Breast epithelium (tissue), 4 donors: ENCODE measurements at regions not wholly inside any gene's neighbourhood (a gene's known extent, or its start where the extent isn't known, plus 50 kb on each side); places are given as distances from the start of the nearest gene placed in this dataset.
"Not testable (repeated sequence)": the region's sequence is repeated elsewhere in the genome, so short reads cannot be mapped to it uniquely, and the experiment has no call there.

Source experiments
- DNase-seq, 2 donors: peaks; one replicate each; pipeline ENCODE4 v3.0.0-alpha.2; 2019; ENCODE audit warnings: low spot score in 2 of 2
- H3K27ac ChIP-seq, 2 donors: fragments of 200-600 bp; sonication (generic) in 1 of 2; one replicate each; pipeline ENCODE4 v1.5.1; 2016 to 2019; ENCODE audit warnings: mild to moderate bottlenecking in 1 of 2
- H3K27me3 ChIP-seq, 2 donors: fragments of 200-600 bp; sonication (generic) in 1 of 2; one replicate each; pipeline versions ENCODE4 v1.5.1 to v1.6.0; 2017 to 2019; ENCODE audit warnings: control low read depth in 1 of 2, mild to moderate bottlenecking in 1 of 2
- H3K36me3 ChIP-seq: fragments of 200-600 bp; one replicate; pipeline ENCODE4 v1.5.1; 2019
- H3K4me1 ChIP-seq, 2 donors: fragments of 200-600 bp; sonication (generic); one replicate each; pipeline ENCODE4 v1.5.1; 2016 to 2019; ENCODE audit warnings: control low read depth in 1 of 2
- H3K4me3 ChIP-seq, 3 donors: fragments of 200-600 bp; sonication (generic); 1 replicate in 2 of 3; 2 replicates in 1 of 3; pipeline ENCODE4 v1.5.1; 2016 to 2019; ENCODE audit warnings: mild to moderate bottlenecking in 3 of 3, moderate library complexity in 2 of 3
- H3K9me3 ChIP-seq, 2 donors: fragments of 200-600 bp; sonication (generic) in 1 of 2; one replicate each; pipeline ENCODE4 v1.5.1; 2016 to 2019; ENCODE audit warnings: control low read depth in 1 of 2
- CTCF ChIP-seq, 3 donors: fragments of 450-650 bp; IDR thresholded peaks; one replicate each; pipeline ENCODE4 v1.5.1; 2016 to 2017; ENCODE audit warnings: antibody characterized with exemption in 3 of 3, mild to moderate bottlenecking in 3 of 3, moderate library complexity in 3 of 3
- POLR2A ChIP-seq: fragments of 450-650 bp; IDR thresholded peaks from one replicate; pipeline ENCODE4 v1.6.1; 2016; ENCODE audit warnings: antibody characterized with exemption, mild to moderate bottlenecking, moderate library complexity
- POLR2AphosphoS5 ChIP-seq, 3 donors: sonication (generic); formaldehyde crosslinking; IDR thresholded peaks; one replicate each; pipeline ENCODE4 v1.6.1; 2017; ENCODE audit warnings: antibody characterized with exemption in 3 of 3
- intact Hi-C: fragments of 100-400 bp; cut with DNase I; formaldehyde crosslinking; loops from one replicate; pipeline ENCODE4 v1.15.1; 2023; ENCODE audit warnings: low total_unique reads

- TF ChIP-seq POLR2A: no peak
- TF ChIP-seq CTCF (IDR thresholded peaks at IDR 0.05): no peak
- no peak for TF ChIP-seq POLR2AphosphoS5 (IDR thresholded peaks at IDR 0.05)
- no peak overlapping the region for H3K27ac ChIP-seq
- H3K36me3 ChIP-seq: no peaks in the 10 kb centered on the region
- no peak overlapping the region for H3K4me3 ChIP-seq
- peaks cover 5 to 10% of the 10 kb centered on the region in 2 donors for H3K9me3 ChIP-seq
- no peaks in the 10 kb centered on the region for H3K27me3 ChIP-seq
- H3K4me1 ChIP-seq: no peaks in the 10 kb centered on the region
- no peak for DNase-seq
- intact Hi-C loops: no loop called here
Observed at GRCh38 chr4:179678093-179678814, 2236.0 kb upstream of the AGA start.

GRCh38 chr4:179683661-179684060 is 2241.4 kb upstream of the AGA start:
- H3K4me1 ChIP-seq, H3K27me3 ChIP-seq, DNase-seq, H3K27ac ChIP-seq, H3K4me3 ChIP-seq, H3K9me3 ChIP-seq, intact Hi-C loops, H3K36me3 ChIP-seq: not testable (repeated sequence)

GRCh38 chr4:179692222-179692621 is 2250.0 kb upstream of the AGA start:
- no peaks in the 10 kb centered on the region for H3K4me1 ChIP-seq
- H3K9me3 ChIP-seq: no peaks in the 10 kb centered on the region
- no peaks in the 10 kb centered on the region for H3K27me3 ChIP-seq
- no peaks in the 10 kb centered on the region for H3K36me3 ChIP-seq
- H3K4me3 ChIP-seq: no peak overlapping the region
- no peak for TF ChIP-seq POLR2A
- TF ChIP-seq POLR2AphosphoS5 (IDR thresholded peaks at IDR 0.05): no peak
- no peak for TF ChIP-seq CTCF (IDR thresholded peaks at IDR 0.05)
- H3K27ac ChIP-seq: no peak overlapping the region
- no peak for DNase-seq
- intact Hi-C loops: no loop called here

GRCh38 chr4:179695175-179695574 is 2252.9 kb upstream of the AGA start:
- no peaks in the 10 kb centered on the region for H3K36me3 ChIP-seq
- intact Hi-C loops: no loop called here
- no peak overlapping the region for H3K27ac ChIP-seq
- H3K27me3 ChIP-seq: no peaks in the 10 kb centered on the region
- no peaks in the 10 kb centered on the region for H3K9me3 ChIP-seq
- no peaks in the 10 kb centered on the region for H3K4me1 ChIP-seq
- TF ChIP-seq POLR2AphosphoS5 (IDR thresholded peaks at IDR 0.05) (no peak), POLR2A (no peak)
- DNase-seq: no peak
- no peak overlapping the region for H3K4me3 ChIP-seq

GRCh38 chr4:179698321-179698720 is 2256.1 kb upstream of the AGA start:
- DNase-seq: no peak
- Histone ChIP-seq H3K27ac (no peak overlapping the region), H3K9me3 (no peaks in the 10 kb centered on the region), H3K4me1 (no peaks in the 10 kb centered on the region), H3K4me3 (no peak overlapping the region), H3K27me3 (no peaks in the 10 kb centered on the region), H3K36me3 (no peaks in the 10 kb centered on the region)
- intact Hi-C loops: no loop called here
- TF ChIP-seq POLR2AphosphoS5 (IDR thresholded peaks at IDR 0.05) (no peak), POLR2A (no peak), CTCF (IDR thresholded peaks at IDR 0.05) (no peak)

GRCh38 chr4:179709961-179710624 is 2267.9 kb upstream of the AGA start:
- no peak for TF ChIP-seq POLR2A
- no peak for TF ChIP-seq POLR2AphosphoS5 (IDR thresholded peaks at IDR 0.05)
- no peak for TF ChIP-seq CTCF (IDR thresholded peaks at IDR 0.05)

More at GRCh38 chr4:179709961-179710624, 2267.9 kb upstream of the AGA start:
- no peaks in the 10 kb centered on the region for H3K36me3 ChIP-seq
- no peak for DNase-seq
- H3K27me3 ChIP-seq: no peaks in the 10 kb centered on the region
- intact Hi-C loops: no loop called here
- no peaks in the 10 kb centered on the region for H3K4me1 ChIP-seq
- no peak overlapping the region for H3K4me3 ChIP-seq
- no peak overlapping the region for H3K27ac ChIP-seq
- peaks cover 3 to 7% of the 10 kb centered on the region in 2 donors for H3K9me3 ChIP-seq
